Effector CD8-positive, alpha-beta T cell (primary cell): ENCODE measurements at regions not wholly inside any gene's neighbourhood (a gene's known extent, or its start where the extent isn't known, plus 50 kb on each side); places are given as distances from the start of the nearest gene placed in this dataset.
"Not testable (repeated sequence)": the region's sequence is repeated elsewhere in the genome, so short reads cannot be mapped to it uniquely, and the experiment has no call there.

Experiments
- DNase-seq: peaks from one replicate; lab custom pipeline; 2025; lab: John Stamatoyannopoulos, UW

GRCh38 chr6:130610303-130610702 lies 216.9 kb upstream of the SMLR1 start:
- no peak for DNase-seq

GRCh38 chr6:130611366-130611765 lies 215.8 kb upstream of the SMLR1 start:
- no peak for DNase-seq

- no peak for DNase-seq
Measured at GRCh38 chr6:130613176-130613575, 214.0 kb upstream of the SMLR1 start.

- DNase-seq, result no peak
Measured at GRCh38 chr6:130615816-130616215, 211.4 kb upstream of the SMLR1 start.

GRCh38 chr6:130617658-130618057 lies 209.5 kb upstream of the SMLR1 start:
- DNase-seq, result no peak

- DNase-seq, result not testable (repeated sequence)
Measured at GRCh38 chr6:130618806-130619205, 208.4 kb upstream of the SMLR1 start.

- no peak for DNase-seq
Measured at GRCh38 chr6:130620338-130620781, 206.8 kb upstream of the SMLR1 start.

- DNase-seq, result no peak
Measured at GRCh38 chr6:130622142-130622541, 205.1 kb upstream of the SMLR1 start.

- DNase-seq, result no peak
Measured at GRCh38 chr6:130624046-130624445, 203.2 kb upstream of the SMLR1 start.

- DNase-seq, result no peak
Measured at GRCh38 chr6:130625825-130626527, 201.2 kb upstream of the SMLR1 start.

- DNase-seq, result no peak
Measured at GRCh38 chr6:130628862-130629261, 198.3 kb upstream of the SMLR1 start.

GRCh38 chr6:130629640-130630039 lies 197.6 kb upstream of the SMLR1 start:
- DNase-seq, result no peak

- no peak for DNase-seq
Measured at GRCh38 chr6:130632277-130632676, 194.9 kb upstream of the SMLR1 start.

- DNase-seq, result no peak
Measured at GRCh38 chr6:130632897-130633296, 194.3 kb upstream of the SMLR1 start.

- DNase-seq, result no peak
Measured at GRCh38 chr6:130643361-130643760, 183.8 kb upstream of the SMLR1 start.

GRCh38 chr6:130644175-130644574 lies 183.0 kb upstream of the SMLR1 start:
- no peak for DNase-seq

GRCh38 chr6:130644769-130645168 lies 182.4 kb upstream of the SMLR1 start:
- DNase-seq, result not testable (repeated sequence)

- no peak for DNase-seq
Measured at GRCh38 chr6:130647246-130647645, 180.0 kb upstream of the SMLR1 start.

GRCh38 chr6:130655586-130655985 lies 171.6 kb upstream of the SMLR1 start:
- DNase-seq, result no peak

GRCh38 chr6:130661077-130661476 lies 166.1 kb upstream of the SMLR1 start:
- no peak for DNase-seq

- no peak for DNase-seq
Measured at GRCh38 chr6:130666786-130667185, 160.4 kb upstream of the SMLR1 start.

GRCh38 chr6:130670142-130670541 lies 157.1 kb upstream of the SMLR1 start:
- no peak for DNase-seq

GRCh38 chr6:130671119-130671518 lies 156.1 kb upstream of the SMLR1 start:
- no peak for DNase-seq

- no peak for DNase-seq
Measured at GRCh38 chr6:130671577-130671976, 155.6 kb upstream of the SMLR1 start.
